GM19023 (cell line): ENCODE measurements at regions not wholly inside any gene's neighbourhood (a gene's known extent, or its start where the extent isn't known, plus 50 kb on each side); places are given as distances from the start of the nearest gene placed in this dataset.
"Not testable (repeated sequence)": the region's sequence is repeated elsewhere in the genome, so short reads cannot be mapped to it uniquely, and the experiment has no call there.

Source experiments
- ATAC-seq: cut with Tn5 transposase; IDR thresholded peaks from one replicate; pipeline ENCODE4 v1.9.1; 2021; ENCODE audit warnings: mild to moderate bottlenecking, moderate library complexity; ENCODE audit not compliant: unreplicated experiment

DNA sequence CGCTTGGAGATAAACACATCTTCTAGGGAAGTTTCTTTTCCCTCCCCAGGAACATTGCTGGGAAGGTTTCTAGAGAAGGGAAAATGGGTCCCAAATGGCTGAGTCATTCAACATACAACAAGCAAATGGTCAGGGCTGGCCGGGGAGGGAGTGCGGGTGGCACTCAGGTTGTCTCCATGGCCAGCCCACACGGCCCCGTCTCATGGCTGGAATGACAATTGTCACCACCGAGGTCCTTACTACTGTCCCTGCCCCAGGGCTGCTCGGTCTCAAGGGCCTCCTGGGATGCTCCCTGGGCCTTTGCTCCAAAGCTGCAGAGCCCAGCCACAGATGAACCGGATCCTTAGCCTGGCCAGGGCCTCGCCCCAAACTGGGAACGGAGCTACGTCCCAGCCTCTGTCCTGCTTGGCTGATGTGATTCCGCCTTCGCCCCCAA, 121.9 kb downstream of the FGF18 start:
- no peak for ATAC-seq

DNA sequence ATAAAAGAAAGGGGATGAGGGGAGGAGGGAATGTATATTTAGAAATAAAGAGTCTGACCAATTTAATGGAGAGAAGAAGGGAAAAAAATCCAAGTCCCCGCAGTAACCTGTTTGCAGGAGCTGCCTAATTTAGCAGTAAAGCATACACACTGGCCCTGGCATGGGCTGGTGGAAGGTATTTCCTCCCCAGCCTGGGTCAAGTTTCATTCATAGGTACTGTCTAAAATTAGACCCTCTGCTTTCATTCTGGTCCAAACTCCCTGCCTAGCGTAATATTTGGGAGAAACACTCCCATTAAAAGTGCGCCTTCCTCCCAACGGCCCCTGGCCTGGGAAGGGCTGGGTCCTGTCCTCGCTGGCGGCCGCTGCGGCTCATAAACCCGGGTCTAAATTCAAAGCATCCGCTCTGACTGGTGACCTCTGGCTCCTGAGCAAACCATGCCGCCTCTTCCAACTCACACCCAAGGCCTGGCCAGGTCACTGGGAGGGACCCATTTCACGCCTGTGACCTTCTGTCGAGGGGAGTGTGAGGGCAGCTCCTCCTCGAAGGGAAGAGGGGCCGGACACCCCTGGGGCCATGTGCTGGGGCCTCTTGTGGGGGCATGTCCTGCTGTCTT, 123.2 kb downstream of the FGF18 start:
- no peak for ATAC-seq

DNA sequence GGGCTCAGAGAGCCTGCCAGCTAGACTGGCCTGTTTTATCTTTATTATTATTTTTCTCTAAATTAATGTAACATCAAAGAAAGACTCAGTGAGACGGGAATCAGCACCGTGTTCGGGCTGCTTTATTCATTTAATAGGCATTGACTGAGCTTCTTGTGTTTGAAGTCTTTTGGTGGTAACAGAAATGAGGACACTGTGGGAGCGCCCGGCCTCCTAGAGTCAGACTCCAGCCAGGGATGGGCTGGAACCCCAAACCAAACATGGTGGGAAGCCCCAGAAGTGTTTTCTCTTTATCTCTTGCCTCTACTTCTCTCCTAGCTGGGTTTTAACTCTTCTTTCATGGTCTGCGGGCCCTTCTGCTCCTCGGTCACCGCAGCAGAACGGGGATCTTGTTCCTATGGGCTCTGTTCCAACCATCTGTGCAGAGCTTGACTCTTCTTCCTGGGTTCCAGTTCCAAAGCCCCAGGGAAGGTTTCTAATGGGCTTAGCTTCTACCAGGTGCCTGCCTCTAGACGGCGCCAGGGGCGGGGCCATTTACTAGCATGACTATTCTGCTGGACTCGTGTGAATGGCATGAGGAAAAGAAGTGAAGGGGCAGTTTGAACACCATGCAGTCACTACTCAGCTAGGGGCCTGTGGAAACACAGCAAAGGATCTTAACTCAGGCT, 123.8 kb downstream of the FGF18 start:
- ATAC-seq, result no peak

DNA sequence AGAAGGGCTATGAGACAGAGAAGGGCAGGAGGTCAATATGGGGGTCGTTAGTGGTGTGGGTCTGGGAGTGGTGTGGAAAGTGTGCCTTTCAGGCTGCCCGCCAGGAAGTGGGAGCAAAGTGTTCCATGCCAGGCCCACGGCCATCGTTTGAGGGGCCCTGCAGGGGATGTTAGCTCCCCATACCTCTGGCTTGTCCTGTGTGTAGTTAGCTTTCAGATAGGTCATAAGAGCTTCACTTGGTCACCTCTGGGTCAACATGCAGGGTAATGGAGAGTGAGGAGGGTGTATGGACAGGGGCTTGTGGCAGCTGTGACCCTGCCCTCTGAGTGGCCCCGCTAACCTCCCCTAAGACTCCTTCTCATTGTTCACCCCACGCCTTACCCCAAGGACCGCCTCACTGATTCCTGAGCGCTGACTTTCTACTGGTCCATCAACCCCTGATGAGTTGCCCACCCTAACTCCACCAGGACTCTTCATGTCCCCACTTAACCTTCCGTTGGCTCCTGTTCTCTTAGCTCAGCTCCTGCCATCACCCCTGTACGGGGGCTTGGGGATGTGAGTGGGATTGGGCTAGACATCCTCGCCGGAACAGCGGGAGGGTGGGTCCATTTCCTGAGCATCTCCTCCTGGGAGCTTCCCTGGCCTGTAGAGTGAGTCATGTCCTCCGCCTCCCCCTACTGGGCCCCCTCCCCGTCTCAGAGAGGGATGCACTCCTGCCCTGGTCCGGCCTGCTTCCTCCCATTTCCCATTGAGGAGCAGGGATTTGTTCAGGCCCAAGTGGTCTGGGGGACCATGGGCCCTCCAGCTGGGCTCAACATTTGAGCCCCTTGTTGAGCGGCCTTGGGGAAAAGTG, 125.7 kb downstream of the FGF18 start:
- ATAC-seq, result no peak

DNA sequence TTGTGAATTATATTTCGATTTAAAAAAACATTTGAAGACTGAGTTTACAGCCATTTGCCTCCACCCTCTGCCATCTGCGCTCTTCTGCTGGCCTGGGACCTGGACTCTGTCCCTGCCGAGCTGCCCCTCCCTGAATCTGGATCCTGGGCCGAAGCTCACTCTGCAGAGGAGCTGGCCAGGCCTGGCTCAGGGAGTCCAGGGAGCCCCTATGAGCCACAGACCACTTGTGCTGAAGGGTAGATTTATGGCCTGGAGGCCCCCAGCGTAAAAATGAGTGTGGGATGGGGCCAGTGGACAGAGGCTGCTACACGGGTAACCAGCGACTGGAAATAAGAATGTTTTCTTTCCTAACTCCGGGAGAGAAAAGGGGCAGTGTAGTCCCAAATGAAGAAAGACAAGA, 129.8 kb downstream of the FGF18 start:
- no peak for ATAC-seq

DNA sequence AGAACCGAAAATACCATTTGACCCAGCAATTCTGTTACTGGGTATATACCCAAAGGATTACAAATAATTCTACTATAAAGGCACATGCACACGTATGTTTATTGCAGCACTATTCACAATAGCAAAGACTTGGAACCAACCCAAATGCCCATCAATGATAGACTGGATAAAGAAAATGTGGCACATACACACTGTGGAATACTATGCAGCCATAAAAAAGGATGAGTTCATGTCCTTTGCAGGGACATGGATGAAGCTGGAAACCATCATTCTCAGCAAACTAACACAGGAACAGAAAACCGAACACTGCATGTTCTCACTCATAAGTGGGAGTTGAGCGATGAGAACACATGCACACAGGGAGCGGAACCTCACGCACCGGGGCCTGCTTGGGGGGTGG, 134.4 kb downstream of the FGF18 start:
- not testable (repeated sequence) for ATAC-seq

DNA sequence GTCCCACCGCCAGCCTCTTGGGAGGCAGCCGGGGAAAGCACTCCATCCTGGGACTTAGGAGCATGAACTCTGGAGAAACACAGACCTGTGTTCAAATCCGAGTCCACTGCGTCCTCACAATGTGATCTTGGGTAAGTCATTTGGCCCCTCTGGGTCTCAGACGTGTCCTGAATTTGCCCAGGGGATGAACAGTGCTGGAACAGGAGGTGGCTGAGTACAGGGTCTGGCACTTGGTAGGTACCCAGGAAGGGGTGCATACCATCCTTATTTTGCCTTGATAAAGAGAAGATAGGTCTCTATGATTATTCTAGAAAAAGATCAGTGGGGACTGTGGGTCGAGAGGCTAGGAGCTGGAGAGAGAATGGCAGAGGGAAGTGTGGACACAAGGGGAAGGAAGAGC, 135.7 kb downstream of the FGF18 start:
- no peak for ATAC-seq

DNA sequence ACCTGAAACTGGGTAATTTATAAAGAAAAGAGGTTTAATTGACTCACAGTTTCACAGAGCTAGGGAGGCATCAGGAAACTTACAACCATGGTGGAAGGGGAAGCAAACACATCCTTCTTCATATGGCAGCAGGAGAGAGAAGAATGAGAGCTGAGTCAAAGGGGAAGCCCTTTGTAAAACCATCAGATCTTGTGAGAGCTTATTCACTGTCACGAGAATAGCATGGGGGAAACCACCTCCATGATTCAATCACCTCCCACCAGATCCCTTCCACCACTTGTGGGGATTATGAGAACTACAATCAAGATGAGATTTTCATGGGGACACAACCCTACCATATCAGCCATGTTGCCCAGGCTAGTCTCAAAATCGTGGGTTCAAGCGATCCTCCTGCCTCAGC, 143.4 kb downstream of the FGF18 start:
- ATAC-seq, result no peak

DNA sequence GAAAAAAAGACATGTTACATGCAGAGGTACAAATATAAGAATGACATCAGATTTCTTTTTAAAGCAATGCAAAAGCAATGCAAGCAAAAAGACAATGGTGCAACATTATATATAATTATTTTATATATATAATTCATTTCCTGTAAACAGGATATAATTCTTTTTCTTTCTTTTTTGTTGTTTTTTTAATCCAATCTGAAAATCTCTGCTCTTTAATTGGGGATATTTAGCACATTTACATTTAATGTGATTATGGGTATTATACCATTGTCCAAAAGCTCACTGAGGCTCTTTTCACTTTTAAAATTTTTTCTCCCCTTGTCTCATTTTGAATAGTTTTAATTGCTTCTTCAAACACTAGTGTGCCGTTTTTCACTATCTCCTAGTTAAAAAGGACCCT, 148.9 kb downstream of the FGF18 start:
- ATAC-seq, result no peak

DNA sequence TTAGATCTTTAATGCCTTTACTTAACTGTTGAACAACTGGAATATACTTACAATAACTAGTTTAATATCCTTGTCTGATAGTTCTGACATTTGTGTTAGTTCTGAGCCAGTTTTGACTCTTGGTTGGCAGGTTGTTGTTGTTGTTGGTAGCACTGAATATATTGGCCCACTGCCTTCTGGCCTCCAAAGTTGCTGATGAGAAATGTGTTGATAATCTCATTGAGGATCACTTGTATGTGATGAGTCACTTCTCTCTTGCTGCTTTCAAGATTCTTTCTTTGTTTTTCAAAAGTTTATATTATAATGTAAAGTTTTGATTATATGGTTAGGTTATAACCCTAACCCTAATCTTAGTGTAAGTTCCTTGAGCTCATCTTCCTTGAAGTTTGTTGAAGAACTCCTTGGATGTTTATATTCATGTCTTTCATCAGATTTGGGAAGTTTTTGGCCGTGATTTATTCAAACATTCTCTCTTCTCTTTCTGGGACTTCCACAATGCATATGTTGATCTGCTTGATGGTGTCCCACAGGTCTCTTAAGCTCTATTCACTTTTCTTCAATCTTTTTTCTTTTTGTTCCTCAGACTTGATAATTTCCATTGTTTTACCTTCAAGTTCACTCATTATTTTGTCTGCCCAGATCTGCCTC, 149.7 kb downstream of the FGF18 start:
- ATAC-seq, result no peak

DNA sequence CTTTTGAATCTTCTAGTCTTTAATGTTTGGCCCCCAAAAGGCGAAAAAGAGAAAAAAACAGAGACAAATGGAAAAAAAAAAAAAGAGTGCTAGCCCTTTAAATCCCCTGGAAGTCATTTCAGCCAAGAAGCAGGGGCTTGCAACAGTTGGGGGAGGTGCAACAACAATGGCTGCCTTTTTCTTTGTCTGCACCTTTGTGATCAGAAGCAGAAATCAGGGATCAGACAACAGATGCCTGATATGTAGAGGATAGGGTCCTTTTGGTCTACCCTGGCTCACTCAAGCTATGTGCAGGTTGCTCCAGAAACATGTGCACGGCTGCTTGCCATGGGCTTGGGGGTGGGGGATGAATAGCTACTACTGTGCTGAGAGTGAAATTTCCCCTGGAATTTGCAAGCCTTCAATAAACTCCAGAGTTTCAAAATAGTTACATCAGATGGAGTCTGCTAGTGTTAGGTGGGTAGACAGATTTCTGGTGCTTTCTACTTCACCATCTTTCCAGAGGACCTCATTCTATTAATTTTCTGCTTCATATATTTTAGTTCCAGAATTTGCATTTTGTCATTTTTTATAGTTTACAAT, 150.9 kb downstream of the FGF18 start:
- no peak for ATAC-seq

DNA sequence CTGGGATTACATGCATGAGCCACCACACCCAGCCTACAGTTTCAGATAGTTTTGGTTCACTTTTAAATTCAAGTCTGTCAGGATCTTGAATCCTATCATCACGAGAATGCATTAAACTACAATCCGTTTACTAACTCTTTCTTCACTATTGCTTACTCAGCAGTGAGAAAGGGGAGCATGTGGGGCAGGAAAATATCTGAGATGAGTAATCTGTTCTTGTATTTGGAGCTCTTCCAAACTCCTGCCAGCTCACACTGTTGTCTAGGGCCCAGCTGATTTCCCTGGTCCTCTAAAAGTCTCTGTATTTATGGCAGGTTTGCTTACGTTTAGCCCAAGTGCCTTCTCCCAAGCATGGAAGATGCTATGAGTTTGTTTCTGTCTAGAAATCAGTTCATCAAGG, 152.2 kb downstream of the FGF18 start:
- no peak for ATAC-seq

DNA sequence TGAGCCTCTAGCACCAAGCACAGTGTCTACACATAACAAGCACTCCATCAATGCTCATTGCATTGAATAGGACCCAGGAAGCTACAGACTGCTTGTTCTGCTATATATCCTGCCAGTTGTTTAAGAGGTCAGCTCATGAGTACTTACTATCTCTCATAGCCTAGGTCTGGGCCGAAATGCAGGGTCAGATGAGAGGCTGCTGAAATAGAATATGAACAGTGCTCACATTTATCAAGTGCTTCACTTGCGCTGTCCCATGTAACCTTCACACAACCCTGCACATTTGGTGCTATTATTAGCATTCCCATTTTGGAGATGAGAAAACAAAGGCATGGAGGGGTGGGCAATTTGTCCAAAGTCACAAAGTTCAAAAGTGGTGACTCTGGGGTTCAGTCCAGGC, 153.6 kb downstream of the FGF18 start:
- ATAC-seq, result no peak

DNA sequence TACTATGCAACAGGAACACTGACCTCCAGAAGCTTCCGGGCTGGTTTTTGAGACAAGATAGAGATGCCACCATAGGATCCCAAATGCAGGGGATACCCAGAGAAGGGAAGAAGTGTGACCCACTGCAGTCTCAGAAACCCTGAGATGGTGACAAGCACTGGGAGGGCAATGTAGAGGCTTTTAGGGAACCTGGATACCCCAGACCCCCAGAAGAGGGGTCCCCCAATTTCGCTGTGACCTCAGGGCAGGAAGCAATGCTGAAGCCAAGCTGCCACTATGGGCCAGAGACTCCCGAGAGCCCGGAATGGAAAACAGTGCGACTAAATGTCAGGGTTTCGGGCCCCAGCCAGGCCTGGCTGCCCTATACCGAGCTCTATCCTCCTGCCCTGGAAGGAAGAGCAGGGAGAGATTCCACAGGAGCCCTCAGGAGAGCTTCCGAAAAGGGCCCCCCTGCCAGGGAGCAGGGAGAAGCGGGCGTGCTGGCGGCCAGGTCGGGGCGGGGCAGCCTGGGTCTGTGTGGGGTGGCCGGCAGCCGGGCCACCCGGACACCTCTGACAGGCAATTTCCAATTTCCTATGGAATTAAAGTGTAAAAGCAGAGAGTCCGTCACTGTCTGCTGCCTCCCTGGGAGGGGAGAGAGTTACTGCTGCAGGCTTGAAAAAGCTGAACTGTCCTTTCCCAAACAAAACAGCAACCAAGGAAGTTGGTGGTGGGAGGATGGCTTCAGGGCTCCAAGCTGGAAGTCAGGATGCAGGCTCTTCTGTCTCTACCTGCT, 154.2 kb downstream of the FGF18 start:
- ATAC-seq, result no peak

DNA sequence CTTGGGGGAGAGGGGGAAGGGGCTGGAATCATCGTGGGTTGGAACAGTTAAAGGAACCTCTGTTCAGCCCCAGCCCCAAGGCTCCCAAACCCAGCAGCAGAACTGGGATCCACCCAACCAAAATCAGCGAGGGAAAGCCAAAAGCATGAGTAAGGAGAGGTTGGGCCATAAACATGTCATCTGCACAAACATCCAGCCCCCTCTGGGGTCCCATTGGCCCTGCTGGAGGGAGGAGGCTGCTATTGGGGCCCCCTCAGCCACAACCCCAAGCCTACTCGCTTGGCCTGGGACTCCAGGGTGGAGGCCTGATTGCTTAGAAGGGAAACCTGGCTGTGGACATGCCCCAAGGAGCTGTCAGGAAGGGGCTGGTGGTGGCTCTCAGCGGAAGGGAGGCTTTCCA, 154.9 kb downstream of the FGF18 start:
- no peak for ATAC-seq

DNA sequence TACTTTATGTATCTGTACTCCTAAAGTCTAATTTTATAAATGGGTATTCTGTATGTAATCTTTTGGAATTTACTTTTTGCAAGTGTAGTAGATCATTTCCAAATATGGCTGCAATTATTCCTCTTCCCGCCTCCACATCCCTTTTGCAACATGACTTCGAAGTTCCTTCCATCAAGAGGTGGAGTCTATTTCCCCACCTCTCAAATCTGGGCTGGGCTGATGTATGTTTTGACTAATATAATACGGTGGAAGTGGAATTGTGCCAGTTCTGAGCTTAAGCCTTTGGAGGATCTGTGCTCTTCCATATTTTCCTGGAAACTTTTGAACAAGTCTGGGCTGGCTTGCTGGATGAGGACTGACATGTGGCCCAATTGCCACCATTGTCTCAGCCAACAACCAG, 155.9 kb downstream of the FGF18 start:
- ATAC-seq, result no peak

DNA sequence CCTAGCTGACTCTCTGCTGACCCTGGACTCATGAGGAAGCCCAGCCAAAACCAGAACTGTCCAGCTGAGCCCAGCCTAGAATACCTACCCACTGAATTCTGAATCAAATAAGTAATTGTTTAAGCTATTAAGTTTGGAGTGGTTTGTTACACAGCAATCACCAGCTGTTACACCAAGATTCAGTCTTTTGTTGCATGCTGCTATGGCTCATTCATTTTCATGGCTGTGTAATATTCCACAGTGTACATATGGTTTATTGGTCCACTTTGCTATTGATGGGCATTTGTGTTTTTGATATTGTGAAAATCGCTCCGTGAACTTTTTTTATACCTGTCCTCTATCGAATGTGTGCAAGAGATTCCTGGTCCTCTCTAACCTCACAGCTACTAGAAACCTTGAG, 156.4 kb downstream of the FGF18 start:
- no peak for ATAC-seq

DNA sequence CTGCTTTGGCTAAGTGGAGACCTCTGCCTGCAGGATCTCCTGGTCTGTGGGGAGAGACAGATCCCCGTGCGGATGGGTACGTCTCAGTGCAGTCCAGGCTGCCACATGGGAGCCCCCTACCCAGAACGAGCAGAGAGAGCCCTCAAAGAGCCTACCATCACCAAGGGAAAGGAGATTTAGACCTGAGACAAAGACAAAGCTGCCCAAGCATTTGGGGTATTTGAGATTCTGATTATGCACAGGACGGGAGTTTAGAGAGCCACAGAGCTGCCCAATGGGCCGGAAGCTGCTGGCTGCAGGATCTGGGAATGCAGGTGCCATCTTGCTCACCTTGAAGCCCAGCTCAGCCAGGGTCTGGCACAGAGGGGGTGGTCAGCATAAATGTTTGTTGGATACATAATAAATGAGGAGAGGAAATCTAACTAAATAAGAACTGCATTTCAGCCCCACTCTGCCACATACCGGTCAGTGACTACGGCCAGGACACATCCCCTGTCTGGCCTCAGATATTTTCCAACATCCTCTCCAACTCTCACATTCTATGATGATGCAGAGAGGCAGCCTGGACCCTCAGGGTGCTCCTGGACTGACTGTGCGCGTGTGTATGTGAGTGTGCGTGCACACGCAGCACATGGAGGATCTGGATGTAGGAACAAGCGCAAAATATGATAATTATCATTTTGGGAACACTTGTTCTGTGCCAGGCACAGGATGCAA, 157.8 kb downstream of the FGF18 start:
- ATAC-seq, result no peak

DNA sequence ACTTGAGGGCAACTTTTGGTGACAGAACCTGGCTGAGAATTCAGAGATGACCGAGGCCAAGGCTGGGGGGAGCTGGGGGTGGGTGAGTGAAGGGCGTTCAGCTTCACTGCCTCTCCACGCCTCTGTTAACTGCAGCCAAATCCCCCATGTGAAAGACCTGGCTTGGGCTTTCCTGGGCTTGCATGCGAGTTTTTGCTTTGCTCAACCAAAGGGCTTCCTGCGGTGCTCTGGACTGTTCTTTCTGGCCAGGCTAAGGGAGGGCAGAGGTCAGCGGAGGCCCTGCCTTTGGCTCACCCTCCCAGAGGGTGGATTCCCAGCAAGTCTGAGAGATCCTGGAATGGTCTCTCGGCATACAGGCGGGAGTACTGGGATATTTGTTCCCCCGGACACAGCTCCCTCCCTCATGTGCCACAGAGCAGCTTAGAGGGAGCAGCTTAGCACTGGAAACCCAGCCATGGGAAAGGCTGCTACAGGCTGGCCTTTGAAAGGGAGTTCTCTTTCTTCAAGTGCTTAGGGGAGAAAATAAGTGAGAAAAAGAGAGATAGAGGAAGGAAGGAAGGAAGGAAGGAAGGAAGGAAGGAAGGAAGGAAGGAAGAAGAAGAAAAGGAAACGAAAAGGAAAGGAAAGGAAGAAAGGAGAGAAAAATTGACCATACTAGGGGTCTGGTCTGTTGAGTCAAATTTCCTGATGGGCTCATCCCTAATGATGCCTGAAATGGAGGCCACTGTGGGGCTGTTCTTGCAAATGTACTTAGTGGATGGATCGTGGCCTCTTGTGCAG, 158.8 kb downstream of the FGF18 start:
- ATAC-seq, result no peak
